B cell (primary cell): ENCODE measurements at regions not wholly inside any gene's neighbourhood (a gene's known extent, or its start where the extent isn't known, plus 50 kb on each side); places are given as distances from the start of the nearest gene placed in this dataset.

Source experiments
- ATAC-seq: fragments of 200-7000 bp; cut with Tn5 transposase; one replicate; pipeline ENCODE4 v1.10.0; 2021; ENCODE audit warnings: low read depth, mild to moderate bottlenecking, moderate number of reproducible peaks, moderate library complexity
- CTCF ChIA-PET: fragments of 350-600 bp; sonication (Branson Sonifier 250); formaldehyde crosslinking; loops from one replicate; lab custom pipeline; 2021; ENCODE audit warnings: antibody characterized with exemption, inconsistent platforms; lab: Charles Lee
- POLR2A ChIA-PET: fragments of 350-600 bp; sonication (Branson Sonifier 250); formaldehyde crosslinking; loops from one replicate; lab custom pipeline; 2021; ENCODE audit warnings: antibody characterized with exemption; lab: Charles Lee
- DNase-seq: peaks from one replicate; pipeline ENCODE4 v3.0.0; 2013
- H2AFZ ChIP-seq: 2 replicates; pipeline ENCODE4 v1.6.1; 2012; ENCODE audit warnings: mild to moderate bottlenecking, low read depth, low read length; ENCODE audit not compliant: insufficient read depth, poor library complexity, severe bottlenecking
- H3K27ac ChIP-seq, 2 donors: 1 replicate in 1 of 2; 2 replicates in 1 of 2; pipeline ENCODE4 v1.5.1; 2012 to 2013; ENCODE audit warnings: low read length in 2 of 2, mild to moderate bottlenecking in 2 of 2, moderate library complexity in 1 of 2
- H3K27me3 ChIP-seq, 4 experiments: fragments of 200-600 bp in 1 of 4; sonication (generic) in 1 of 4; replicated peaks in 1 of 4; 1 replicate in 2 of 4; 2 replicates in 2 of 4; pipeline versions ENCODE4 v1.6.1 to v1.7.0; 2013 to 2016; ENCODE audit warnings: low read length in 3 of 4, mild to moderate bottlenecking in 2 of 4, mixed read lengths in 1 of 4, moderate library complexity in 1 of 4; ENCODE audit not compliant: insufficient read depth in 4 of 4, control insufficient read depth in 3 of 4; ENCODE audit errors: control extremely low read depth in 1 of 4
- H3K36me3 ChIP-seq, 2 experiments: replicated peaks in 1 of 2; 1 replicate in 1 of 2; 2 replicates in 1 of 2; pipeline versions ENCODE4 v1.6.1 to v1.7.1; 2013; ENCODE audit warnings: low read length in 1 of 2; ENCODE audit not compliant: insufficient read depth in 2 of 2, control insufficient read depth in 1 of 2; ENCODE audit errors: control extremely low read depth in 1 of 2, extremely low read depth in 1 of 2
- H3K4me1 ChIP-seq, 2 donors: fragments of 200-600 bp in 1 of 2; sonication (generic) in 1 of 2; 1 replicate in 1 of 2; 2 replicates in 1 of 2; pipeline versions ENCODE4 v1.5.1 to v1.6.1; 2013 to 2017; ENCODE audit warnings: low read length in 2 of 2; ENCODE audit not compliant: control insufficient read depth in 2 of 2, insufficient read depth in 2 of 2
- H3K4me2 ChIP-seq: replicated peaks from 2 replicates; pipeline ENCODE3; 2012; ENCODE audit warnings: mild to moderate bottlenecking, low read depth, low read length; ENCODE audit not compliant: poor library complexity, severe bottlenecking
- H3K4me3 ChIP-seq, 5 experiments: fragments of 200-600 bp in 1 of 5; sonication (generic) in 1 of 5; 1 replicate in 3 of 5; 2 replicates in 2 of 5; pipeline versions ENCODE4 v1.5.1 to v1.7.0; 2011 to 2016; ENCODE audit warnings: low read length in 4 of 5, mild to moderate bottlenecking in 4 of 5, low read depth in 2 of 5, control low read depth in 1 of 5, moderate library complexity in 1 of 5; ENCODE audit not compliant: insufficient read depth in 1 of 5; ENCODE audit errors: control extremely low read depth in 1 of 5, extremely low read depth in 1 of 5
- H3K79me2 ChIP-seq: fragments of 200-600 bp; sonication (generic); one replicate; pipeline ENCODE4 v1.6.0; 2016; ENCODE audit warnings: low read length; ENCODE audit not compliant: control insufficient read depth, insufficient read depth
- H3K9ac ChIP-seq: fragments of 200-600 bp; sonication (generic); 2 replicates; pipeline ENCODE4 v1.6.1; 2017; ENCODE audit warnings: mild to moderate bottlenecking, low read length, moderate library complexity
- H3K9me3 ChIP-seq, 3 donors: one replicate each; pipeline versions ENCODE4 v1.6.1 to v1.7.1; 2013; ENCODE audit warnings: low read length in 2 of 3; ENCODE audit not compliant: control insufficient read depth in 2 of 3, insufficient read depth in 1 of 3; ENCODE audit errors: control extremely low read depth in 1 of 3
- H4K20me1 ChIP-seq: 2 replicates; pipeline ENCODE4 v1.6.0; 2012; ENCODE audit warnings: mild to moderate bottlenecking, low read length; ENCODE audit not compliant: insufficient read depth, control insufficient read depth, poor library complexity, severe bottlenecking
- H3K27ac Mint-ChIP-seq: one replicate; pipeline ENCODE4 v1.8.0; 2021; ENCODE audit warnings: mixed read lengths
- H3K27me3 Mint-ChIP-seq: one replicate; pipeline ENCODE4 v1.8.0; 2021; ENCODE audit warnings: mixed read lengths
- H3K4me1 Mint-ChIP-seq: one replicate; pipeline ENCODE4 v1.8.0; 2021; ENCODE audit warnings: mixed read lengths
- H3K4me3 Mint-ChIP-seq: one replicate; pipeline ENCODE4 v1.8.0; 2021; ENCODE audit warnings: mixed read lengths
- H3K9me3 Mint-ChIP-seq: one replicate; pipeline ENCODE4 v1.8.0; 2022; ENCODE audit warnings: mixed read lengths; ENCODE audit not compliant: insufficient read depth
- CTCF ChIP-seq: fragments of 200-600 bp; IDR thresholded peaks from one replicate; pipeline ENCODE4 v1.8.0; 2022; ENCODE audit warnings: antibody characterized with exemption, mild to moderate bottlenecking
- EZH2 ChIP-seq: IDR thresholded peaks from 2 replicates; pipeline ENCODE4 v1.6.1; 2012; ENCODE audit warnings: borderline replicate concordance, low read depth, mild to moderate bottlenecking, moderate library complexity, low read length; ENCODE audit not compliant: insufficient read depth, poor library complexity, severe bottlenecking
- WGBS: methylation state at CpG from one replicate; pipeline ENCODE4 v1.1.5; 2013; ENCODE audit warnings: missing lambda C conversion rate; ENCODE audit not compliant: insufficient coverage; 5-methylcytosine and 5-hydroxymethylcytosine counted together
- intact Hi-C: fragments of 100-400 bp; cut with micrococcal nuclease; formaldehyde crosslinking; loops from one replicate; pipeline ENCODE4 v1.10.0; 2022

- H3K27ac ChIP-seq: no peak overlapping the region
- H3K27ac Mint-ChIP-seq: no peak overlapping the region
- intact Hi-C loops: no loop called here
- no peak overlapping the region for H3K4me2 ChIP-seq
- peaks cover 10% of the 10 kb centered on the region for H3K9me3 Mint-ChIP-seq
- no peaks in the 10 kb centered on the region for H3K4me1 ChIP-seq
- H3K4me3 Mint-ChIP-seq: no peak overlapping the region
- 95% methylated on average over 26 of the region's 26 CpGs for WGBS
- POLR2A ChIA-PET: no interaction called here
- H3K27me3 Mint-ChIP-seq: no peaks in the 10 kb centered on the region
- no peak overlapping the region for H3K9ac ChIP-seq
- ATAC-seq (no peak), DNase-seq (no peak)
- H3K4me3 ChIP-seq: no peak overlapping the region
- CTCF ChIA-PET: no interaction called here
- no peaks in the 10 kb centered on the region for H4K20me1 ChIP-seq
- TF ChIP-seq CTCF: no peak
- TF ChIP-seq EZH2: no peak
- H3K9me3 ChIP-seq: peaks cover 0 to 31% (median 3%) of the 10 kb centered on the region in 3 donors
- no peaks in the 10 kb centered on the region for H3K36me3 ChIP-seq
- no peaks in the 10 kb centered on the region for H3K27me3 ChIP-seq
- no peaks in the 10 kb centered on the region for H3K4me1 Mint-ChIP-seq
- no peak overlapping the region for H2AFZ ChIP-seq
- no peaks in the 10 kb centered on the region for H3K79me2 ChIP-seq
Measured at GRCh38 chr18:78703291-78703690, 276.3 kb upstream of the SALL3 start.

- TF ChIP-seq EZH2 (no peak), CTCF (no peak)
- H3K27me3 ChIP-seq: no peaks in the 10 kb centered on the region
- H4K20me1 ChIP-seq: no peaks in the 10 kb centered on the region
- no peaks in the 10 kb centered on the region for H3K36me3 ChIP-seq
- H3K27me3 Mint-ChIP-seq: no peaks in the 10 kb centered on the region
- no peak overlapping the region for H3K4me2 ChIP-seq
- H3K4me3 ChIP-seq: no peak overlapping the region
- 88% methylated on average over 14 of the region's 16 CpGs for WGBS
- H2AFZ ChIP-seq: no peak overlapping the region
- no peak for DNase-seq
- H3K27ac ChIP-seq: no peak overlapping the region
- no peak overlapping the region for H3K4me3 Mint-ChIP-seq
- ATAC-seq: no peak
- no peaks in the 10 kb centered on the region for H3K4me1 Mint-ChIP-seq
- intact Hi-C loops: no loop called here
- no peak overlapping the region for H3K27ac Mint-ChIP-seq
- H3K9me3 ChIP-seq: peaks cover 0 to 43% (median 7%) of the 10 kb centered on the region in 3 donors
- no peaks in the 10 kb centered on the region for H3K79me2 ChIP-seq
- no peak overlapping the region for H3K9ac ChIP-seq
- no peaks in the 10 kb centered on the region for H3K4me1 ChIP-seq
- H3K9me3 Mint-ChIP-seq: peaks cover 16% of the 10 kb centered on the region
- ChIA-PET CTCF (no interaction called here), POLR2A (no interaction called here)
Measured at GRCh38 chr18:78704971-78705461, 274.6 kb upstream of the SALL3 start.
